SHP77 treated with DMSO at 0.1 percent for 48 hours (cell line): ENCODE measurements at regions not wholly inside any gene's neighbourhood (a gene's known extent, or its start where the extent isn't known, plus 50 kb on each side); places are given as distances from the start of the nearest gene placed in this dataset.
"Not testable (repeated sequence)": the region's sequence is repeated elsewhere in the genome, so short reads cannot be mapped to it uniquely, and the experiment has no call there.

Source experiments
- DNase-seq: peaks from one replicate; lab custom pipeline; 2025; lab: John Stamatoyannopoulos, UW

DNA sequence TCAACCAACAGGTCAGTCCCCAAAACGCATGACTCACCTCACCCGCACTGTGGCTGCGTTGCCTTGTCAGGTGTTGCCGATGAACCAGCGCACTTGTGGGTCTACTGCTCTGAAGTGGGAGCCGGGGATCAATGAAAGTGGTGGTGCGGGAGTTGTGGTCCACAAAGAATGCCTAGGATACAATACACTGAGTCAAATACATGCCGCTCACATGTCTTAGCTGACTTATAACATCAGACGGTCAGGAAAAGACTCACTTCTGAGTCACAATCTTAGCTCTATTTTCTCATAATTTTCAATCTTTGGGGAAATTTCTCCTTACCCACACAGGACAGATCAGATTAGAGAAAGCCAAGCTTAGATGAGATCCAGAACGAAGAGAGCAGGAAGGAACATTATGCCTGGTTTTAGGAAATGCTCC is 107.1 kb upstream of the STK17B start:
- DNase-seq, result no peak

- no peak for DNase-seq
Observed at GRCh38 chr2:196279541-196279940, 108.2 kb upstream of the STK17B start.

- DNase-seq, result no peak
Observed at GRCh38 chr2:196284144-196284844, 112.9 kb upstream of the STK17B start.

- DNase-seq, result no peak
Observed at GRCh38 chr2:196284866-196285557, 113.6 kb upstream of the STK17B start.

- DNase-seq, result no peak
Observed at GRCh38 chr2:196286821-196287220, 115.4 kb upstream of the STK17B start.

GRCh38 chr2:196287523-196287922 is 116.1 kb upstream of the STK17B start:
- no peak for DNase-seq

DNA sequence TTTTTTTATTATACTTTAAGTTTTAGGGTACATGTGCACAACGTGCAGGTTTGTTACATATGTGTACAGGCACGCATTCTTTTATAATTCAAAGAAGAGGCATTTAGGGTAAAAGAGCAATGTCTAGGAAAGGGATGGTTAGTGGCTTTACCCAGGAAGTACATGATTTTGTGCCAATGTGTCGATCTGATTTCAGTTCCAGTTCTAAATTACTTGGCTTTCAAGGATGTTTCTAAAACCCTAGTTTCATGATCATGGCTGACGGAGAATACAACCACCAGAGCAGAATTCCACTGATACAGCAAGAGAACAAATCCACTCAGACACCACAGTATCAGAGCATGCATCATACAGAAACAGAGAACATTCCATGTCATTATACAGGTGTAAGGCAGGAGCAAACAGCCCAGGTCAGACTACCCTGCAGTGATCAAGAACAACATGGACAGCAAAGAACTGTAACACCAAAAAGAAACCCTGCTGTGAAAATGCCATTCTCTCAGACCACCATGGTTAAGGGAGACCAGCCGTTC is 116.7 kb upstream of the STK17B start:
- no peak for DNase-seq

- DNase-seq, result no peak
Observed at GRCh38 chr2:196289000-196289399, 117.6 kb upstream of the STK17B start.

DNA sequence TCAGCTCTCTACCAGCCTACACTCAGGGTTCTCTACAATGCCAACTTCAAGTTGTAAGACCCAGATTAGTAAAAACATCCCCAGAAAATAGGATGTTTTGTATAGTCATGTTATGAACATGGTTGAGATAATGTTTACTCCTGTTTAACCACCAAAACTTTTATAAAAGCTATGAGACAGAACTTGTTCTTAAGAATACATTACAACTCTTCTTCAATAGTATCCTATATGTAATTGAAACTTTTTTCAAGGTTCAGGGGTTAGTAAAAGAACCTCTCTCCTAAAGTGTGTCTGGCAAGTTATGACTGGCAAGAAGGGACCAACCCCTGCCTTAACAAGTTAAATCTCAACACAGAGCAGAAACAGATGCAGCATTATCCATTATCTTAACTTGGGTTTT is 118.8 kb upstream of the STK17B start:
- DNase-seq, result no peak

- no peak for DNase-seq
Observed at GRCh38 chr2:196290569-196290968, 119.2 kb upstream of the STK17B start.

DNA sequence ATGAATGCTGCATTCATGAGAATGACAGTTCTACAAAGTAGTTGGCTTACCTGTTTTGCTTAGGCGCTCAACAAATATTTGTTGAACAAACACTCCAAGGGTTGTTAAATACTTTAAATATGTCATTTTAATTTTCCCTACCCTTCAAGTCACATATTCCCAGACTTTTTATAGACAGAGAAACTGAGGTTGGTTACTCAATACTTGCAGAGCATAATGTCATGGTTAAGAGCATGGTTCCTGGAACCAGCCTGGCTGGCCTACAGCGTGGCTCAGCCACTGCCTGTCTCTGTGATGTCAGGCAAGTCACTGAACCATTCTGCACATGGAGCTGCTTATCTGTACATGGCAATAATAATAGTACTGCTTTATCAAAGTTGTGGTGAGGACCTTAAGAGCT is 120.0 kb upstream of the STK17B start:
- no peak for DNase-seq

- no peak for DNase-seq
Observed at GRCh38 chr2:196291873-196292800, 120.8 kb upstream of the STK17B start.

GRCh38 chr2:196293751-196294515 is 122.6 kb upstream of the STK17B start:
- DNase-seq, result no peak

DNA sequence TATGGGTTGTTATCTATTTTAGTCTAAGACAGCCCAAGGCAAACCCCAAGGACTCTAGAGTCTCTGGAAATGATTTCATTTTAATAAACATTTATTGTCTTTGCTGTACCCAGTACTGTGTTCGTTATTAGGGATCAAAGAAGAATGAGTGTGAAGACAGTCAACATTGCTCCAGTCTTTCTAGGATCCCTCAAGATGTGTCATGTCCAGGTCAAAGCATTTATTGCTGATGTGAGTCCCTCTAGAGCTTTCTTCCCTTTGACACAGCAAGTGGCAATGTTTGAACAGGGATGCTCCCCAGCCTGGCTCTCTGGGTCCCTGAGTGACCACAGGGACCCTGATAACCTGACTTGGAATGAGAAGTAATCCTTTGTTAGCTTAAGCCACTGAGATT is 123.1 kb upstream of the STK17B start:
- no peak for DNase-seq

DNA sequence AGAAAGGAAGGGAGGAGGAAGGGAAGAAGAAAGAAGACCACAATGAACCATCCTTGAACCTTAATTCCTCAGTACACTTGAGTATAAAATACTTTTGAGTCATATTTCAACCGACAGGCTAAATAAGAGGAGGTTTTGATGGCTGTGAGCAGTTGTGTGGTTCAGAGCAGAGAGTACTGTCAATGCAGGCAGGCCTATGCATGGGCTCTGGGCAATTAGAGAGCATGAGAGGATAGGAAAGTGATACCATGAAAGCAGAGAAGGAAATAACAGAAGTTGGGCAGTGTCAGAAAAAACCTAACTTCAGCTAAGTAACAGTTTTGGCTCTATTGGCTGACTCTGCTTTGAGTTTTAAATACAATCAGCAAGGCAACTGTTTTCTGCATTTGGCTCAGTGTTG is 123.6 kb upstream of the STK17B start:
- DNase-seq, result no peak

GRCh38 chr2:196298106-196298723 is 126.8 kb upstream of the STK17B start:
- DNase-seq, result not testable (repeated sequence)

- DNase-seq, result no peak
Observed at GRCh38 chr2:196307775-196308305, 136.5 kb upstream of the STK17B start.

GRCh38 chr2:196309691-196310090 is 138.3 kb upstream of the STK17B start:
- DNase-seq, result no peak

GRCh38 chr2:196314157-196314556 is 142.8 kb upstream of the STK17B start:
- no peak for DNase-seq

GRCh38 chr2:196314780-196315179 is 143.4 kb upstream of the STK17B start:
- DNase-seq, result no peak
